HUDEP-2 (cell line): ENCODE measurements at regions not wholly inside any gene's neighbourhood (a gene's known extent, or its start where the extent isn't known, plus 50 kb on each side); places are given as distances from the start of the nearest gene placed in this dataset.

Source experiments
- DNase-seq, 76 experiments: peaks; one replicate each; lab custom pipeline; 2025; ENCODE audit not compliant: unreplicated experiment in 76 of 76; lab: John Stamatoyannopoulos, UW

DNA sequence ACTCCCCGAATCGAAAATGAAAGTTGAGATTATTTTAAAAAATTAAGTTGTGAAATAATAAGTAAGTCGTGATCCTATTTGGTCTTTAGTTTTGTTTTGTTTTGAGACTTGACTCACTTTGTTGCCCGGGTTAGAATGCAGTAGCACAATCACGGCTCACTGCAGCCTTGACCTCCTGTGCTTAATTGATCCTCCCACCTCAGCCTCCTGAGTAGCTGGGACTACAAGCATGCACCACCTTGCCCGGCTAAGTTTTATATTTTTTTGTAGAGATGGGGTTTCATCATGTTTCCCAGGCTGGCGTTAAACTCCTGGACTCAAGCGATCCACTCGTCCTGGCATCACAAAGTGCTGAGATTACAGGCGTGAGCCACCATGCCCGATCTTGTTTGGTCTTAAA, 326.2 kb downstream of the MYCN start:
- no peak for DNase-seq

DNA sequence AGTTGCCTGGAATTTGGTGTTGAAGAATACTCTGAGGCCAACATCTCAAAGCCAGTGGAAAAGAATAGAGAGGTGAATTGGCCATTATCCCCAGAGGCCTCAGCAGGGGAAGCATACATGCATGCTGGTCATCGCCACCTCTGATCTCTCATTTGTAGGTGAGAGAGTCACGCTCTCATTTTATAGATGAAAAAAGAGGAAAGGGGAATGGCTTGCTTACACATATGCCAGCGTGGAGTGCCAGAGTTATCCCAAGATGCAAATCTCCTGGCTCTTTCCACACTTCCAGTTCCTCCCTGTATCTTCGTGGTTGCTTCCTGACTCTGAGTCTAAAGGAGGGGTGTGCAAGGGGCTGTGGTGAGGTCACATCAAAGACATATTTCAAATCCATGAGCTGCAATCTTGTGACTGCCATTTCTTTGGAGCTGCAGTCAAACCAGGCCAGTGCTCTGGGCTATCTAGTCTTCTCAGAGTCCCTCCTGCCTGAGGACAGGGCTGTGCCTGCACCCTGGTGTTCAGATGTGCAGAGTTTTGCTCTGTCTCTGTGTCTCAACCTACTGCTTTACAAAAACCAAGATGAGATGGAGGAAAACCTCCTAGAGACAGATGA, 324.7 kb downstream of the MYCN start:
- DNase-seq: no peak

DNA sequence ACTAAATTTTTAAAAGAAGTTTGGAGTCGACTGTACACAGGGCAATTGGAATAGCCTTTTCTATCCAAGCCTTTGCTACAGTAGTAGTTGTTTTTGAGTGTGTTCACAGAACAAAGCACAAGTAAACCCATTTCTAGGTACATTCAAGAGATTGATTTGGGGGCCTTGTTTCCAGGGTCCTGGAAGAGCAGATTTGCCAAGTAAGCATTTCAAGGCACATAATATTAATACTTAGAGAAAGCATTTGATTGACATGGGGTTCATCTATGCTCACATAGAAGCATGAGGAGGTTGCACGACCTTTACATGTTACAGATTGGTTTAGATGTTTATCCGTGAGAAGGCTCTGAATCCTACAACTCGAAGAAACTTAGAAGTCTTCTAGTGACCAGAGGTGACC, 324.1 kb downstream of the MYCN start:
- no peak for DNase-seq

DNA sequence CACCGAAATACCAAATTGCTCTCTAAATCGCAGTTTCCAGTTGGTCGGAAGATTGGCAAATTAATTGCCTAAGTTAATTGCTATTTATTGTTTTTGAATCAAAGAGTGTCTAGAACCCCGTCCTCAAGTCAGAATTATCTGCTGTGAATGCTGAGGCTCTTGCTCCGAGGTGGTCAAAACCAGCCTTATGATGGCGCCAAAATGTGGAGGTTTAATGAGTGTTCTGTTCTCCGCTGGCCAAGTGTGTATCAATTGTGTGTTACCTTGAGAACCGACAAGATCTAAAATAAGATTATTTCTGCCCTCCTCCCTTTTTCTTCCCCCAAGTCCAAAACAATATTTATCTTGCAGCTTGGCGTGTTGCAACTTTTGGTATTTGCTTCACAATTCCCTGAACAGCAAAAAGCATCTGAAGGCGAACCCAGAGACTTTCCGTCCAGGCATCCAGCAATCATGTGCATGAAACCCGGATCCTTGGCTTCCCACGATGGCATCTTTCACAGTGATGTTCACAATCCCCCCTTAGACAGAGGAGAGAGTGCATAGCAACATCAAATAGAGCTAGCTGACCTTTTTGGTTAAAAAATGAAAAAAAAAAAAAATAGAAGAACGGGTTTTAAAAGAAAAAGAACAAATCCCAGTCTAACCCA, 323.0 kb downstream of the MYCN start:
- DNase-seq: no peak

DNA sequence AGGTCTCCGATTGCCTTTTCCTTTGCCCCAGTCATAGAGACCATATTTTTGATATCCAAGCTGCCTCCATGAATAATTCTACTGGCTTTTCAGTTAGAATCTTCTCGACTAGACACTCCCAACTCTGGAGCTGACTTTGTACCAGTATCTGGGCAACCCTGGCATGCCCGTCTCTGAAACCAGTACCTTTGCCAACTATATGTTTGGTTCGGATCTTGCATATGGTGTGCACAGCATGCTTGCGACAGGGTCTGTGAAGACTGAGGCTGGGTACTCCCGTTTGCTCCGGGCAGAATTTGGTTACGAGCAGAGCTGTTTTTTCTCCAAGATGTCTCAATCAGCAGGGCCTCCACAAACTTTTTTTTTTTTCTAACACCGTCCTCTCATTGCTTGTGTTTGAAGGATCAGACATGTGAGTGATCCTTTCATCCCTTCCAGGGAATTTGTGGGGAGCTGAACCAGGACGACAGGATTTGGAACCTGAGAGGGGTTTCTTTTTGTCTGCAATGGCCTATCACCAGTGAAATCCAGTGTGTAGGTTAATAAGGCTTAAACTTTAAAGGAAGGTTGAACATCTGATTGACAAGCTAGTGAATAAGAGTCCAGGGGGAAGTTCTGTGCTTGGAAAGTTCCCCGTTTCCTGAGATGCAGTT, 322.3 kb downstream of the MYCN start:
- DNase-seq: no peak

DNA sequence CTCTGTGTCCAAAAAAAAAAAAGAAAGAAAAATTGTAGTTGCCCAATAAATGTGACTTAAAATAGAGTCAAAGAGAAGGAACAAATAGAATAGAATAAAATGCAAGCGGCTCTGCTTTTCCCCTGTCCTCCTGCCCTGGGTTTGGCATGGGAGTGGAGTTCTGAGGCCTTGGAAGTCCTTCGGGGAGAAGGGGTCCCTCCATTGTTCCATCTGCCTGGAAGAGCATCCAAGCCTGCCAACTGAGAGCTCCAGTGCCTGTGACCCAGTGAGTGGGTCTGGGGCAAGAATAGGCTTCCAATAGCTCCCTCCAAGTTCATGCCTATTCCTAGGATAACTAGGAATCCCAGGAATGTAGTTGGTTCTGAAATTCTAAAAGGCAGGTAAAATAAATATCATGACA, 321.4 kb downstream of the MYCN start:
- DNase-seq: no peak

DNA sequence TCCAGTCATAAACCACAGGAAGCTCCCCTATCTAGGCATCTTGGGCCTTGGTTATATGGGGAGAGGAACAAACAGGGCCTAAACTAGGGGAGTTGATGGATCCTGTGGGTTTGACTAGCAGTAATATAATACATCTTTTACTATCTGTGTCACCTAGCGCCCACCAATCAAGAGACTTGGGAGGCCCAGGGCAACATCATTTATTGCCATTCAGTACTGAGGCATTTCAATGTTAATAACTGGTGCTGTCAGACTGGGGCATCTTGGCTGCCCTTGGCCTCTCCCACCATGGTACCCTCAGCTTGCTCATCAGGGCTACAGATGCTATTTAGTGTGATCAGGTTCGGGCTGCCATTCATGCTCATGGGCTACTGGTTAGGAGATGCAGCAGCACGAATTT, 320.7 kb downstream of the MYCN start:
- no peak for DNase-seq

DNA sequence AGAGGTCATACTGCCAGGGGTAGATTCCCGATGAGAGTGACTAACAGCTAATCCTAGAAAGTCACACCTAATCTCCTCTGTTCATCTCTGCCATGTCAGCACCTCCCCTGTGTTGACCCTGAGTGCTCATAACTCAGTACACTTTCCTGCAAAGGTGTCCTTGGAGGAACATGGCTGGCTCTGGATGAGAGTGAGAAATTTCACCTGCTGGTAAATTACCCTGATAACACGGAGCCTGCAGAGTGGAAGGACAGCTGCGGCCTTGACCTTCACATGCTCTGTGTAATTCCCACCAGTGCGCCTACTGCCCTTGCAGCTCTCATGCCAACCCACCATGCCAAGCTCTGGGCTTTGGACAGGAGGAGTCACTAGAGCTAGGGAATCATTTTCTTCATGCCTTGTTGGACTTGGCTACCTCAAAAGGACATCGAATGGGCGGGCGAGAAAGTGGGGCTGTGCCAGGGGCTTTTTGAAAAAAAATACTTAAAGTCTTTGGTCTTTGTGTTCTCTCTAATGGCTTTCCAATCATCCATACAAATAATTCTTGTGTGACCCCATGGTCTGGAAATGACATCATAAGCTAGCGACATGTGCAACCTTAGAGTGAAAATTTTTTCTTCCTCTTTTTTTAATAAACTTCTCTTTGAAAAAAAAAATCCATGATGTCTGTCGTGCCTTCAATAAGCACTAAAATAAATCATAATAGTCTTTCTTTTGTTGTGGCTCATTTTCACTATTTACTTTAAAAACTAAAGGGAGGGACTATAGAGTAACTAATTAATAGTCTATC, 319.9 kb downstream of the MYCN start:
- no peak for DNase-seq

DNA sequence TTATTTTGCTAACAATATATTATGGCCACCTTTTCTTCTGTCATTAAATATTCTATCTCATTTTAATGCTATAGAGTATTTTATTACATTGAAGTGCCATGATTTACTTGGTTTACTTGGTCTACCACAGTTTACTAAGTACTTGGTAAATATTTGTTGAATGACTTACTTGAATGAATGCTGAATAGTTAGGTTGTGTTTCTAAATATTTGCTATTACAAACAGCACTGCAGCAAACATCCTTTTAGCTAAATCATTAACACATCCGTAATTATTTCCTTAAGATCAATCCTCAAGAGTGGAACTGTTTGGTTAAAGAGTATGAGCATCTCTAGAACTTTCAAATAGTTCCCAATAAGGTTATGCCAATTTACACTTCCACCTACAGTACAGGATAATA, 318.7 kb downstream of the MYCN start:
- no peak for DNase-seq

DNA sequence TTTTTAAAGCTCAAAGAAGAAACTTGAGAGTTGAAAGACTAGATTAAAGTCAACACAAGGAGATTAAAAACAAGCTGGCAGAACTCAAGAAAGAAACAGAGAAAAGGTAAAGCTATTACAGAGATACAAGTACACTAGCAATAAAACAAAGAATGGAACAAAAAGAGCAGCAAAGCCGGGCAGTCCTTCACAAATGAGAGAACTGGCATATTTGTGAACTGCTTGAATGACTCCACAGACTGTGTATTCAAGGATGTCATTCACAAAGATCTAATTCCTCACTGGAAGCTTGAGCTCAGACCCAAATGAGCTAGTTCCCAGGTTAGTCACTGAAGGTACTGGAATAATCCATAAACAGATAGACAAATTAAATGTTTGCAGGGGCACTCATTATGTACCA, 318.0 kb downstream of the MYCN start:
- no peak for DNase-seq

DNA sequence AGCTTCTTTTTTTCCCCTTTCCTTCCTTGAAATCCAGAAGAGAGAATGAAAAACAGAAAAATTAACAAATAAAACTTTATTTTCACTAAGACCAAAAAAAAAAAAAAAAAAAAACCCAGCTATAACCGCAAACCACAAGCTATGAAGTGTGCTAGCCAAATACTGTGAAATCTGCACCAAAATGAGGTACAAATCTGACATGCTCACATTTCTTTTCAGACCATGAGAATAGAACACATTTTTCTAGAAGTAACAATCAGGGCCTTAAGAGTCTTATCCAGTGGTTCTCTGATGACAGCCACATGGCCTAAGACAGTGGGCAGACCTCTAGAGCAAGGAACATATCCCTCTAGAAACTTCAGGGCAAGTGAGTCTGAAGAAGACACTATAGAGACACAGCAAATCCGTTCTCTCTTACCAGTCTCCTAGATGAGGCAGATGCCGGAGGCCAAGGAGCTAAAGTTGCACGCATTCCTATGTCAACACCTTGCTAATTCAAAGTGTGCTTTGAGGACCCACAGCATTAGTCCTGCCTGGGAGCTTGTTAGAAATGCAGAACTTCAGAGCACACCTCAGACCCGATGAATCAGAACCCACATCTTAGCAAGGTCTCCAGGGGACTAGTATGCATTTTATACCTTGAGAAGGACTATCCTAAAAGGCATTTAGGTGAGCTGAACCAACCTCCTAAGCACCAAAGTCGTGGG, 317.1 kb downstream of the MYCN start:
- DNase-seq: no peak

DNA sequence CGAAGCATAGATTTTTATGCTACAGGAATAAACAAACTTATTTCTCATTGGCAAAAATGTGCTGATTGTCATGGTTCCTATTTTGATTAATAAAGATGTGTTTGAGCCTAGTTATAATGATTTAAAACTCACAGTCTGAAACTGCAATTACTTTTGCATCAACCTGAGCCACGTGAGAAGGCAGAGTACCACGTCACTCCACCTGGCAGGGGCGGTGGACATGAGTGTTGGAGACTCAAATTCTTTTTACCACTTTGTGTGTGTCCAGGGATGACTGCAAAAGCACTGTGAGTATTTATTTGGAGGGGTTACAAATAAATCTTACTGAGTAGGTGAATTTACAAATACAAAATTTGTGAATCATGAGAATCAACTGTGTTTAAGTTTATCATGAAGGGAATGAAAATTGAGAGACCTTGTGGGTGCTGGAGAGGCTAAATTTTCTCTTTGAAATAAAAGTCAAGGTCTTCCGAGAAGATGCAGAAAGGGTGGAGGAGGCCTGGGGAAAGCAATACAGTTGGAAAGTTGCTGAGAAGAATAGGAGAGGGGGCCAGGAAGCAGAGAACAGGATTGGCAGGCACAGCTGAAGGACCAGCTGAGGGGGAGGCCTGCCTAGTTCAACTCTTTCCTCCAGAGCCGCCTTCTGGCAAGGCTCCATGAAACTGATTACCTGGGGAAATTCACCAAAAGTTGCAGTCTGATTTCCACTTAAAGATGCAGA, 316.4 kb downstream of the MYCN start:
- DNase-seq: no peak

DNA sequence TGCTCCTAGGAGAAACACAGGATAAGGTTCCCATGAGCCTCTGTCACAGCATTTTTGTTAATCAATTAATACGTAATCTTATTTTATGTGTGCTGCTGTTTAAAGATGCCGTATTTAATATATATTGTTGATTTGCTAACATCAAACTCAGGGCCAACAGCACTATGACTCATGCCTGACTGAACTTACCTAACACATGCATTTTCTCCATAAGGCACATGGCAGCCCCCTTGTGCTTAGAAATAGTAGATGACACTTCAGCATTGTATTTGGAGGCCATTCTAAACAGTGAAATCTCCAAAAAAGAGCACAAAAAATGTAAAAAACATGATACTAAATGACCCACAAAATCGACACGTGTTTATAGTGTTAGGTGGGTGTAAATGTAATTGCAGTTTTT, 314.8 kb downstream of the MYCN start:
- no peak for DNase-seq

DNA sequence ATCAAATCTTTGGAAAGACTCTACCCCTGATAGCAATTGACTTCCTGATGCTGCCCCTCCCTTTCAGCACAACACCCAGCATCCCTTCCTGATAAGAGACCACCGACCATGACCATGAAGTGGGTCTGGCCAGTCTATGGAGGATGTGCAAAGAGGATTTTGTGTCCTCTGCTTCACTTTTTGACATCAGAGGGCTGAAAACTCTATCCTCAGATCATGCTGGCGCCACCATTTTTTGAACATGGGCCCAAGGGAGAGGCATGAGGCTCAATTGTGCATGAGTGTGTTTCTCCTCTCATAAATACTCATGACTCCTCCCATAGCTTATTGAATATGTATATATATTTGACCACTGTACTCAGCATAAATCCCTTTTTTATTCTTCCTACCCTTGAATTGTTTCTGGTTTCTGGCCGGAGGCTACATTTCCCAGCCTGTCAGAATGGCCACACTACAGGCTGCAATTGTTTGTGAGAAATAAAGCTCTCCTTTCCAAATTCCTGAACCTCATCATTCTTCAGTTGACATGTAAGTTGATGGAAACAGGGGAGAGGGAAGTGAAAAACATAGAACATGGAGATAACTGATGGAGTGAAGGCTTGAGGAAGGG, 314.1 kb downstream of the MYCN start:
- DNase-seq: no peak

DNA sequence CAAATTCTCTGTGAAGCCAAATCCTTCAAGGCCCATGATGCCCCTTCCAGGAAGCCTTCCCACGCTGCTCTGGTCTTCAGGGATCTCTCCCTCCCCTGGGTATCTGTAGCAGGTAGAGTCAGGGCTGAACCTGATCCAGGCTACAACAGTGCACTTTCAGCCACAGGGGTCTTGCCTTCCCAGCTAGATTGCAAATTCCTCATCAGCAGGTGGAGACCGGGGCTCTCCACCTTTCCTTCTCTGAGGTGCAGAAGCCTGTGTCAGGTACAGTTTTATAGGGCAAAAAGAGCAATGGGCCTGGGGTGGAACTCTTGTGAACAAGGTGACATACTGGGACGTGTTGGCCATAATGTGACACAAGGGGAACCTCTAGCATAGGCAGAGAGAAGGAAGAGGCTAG, 312.9 kb downstream of the MYCN start:
- DNase-seq: no peak

DNA sequence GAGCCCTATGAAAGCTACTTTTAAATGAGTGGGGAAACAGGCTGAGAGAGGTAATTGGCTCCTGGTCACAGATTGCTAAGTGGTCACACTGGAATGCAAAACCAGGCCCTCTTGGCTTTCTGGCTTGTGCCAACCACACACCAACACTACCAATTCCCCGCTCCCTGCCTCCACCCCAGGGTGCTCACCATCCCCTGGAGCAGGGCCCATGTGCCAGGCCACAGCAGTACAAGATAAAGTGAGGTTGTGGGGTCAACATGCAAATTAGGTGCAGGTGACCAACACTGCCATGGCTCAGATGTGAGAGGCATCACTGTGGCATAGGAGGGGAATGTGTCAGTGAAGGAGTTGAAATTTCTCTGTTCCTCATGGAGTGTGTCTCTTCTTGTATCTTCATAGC, 312.5 kb downstream of the MYCN start:
- DNase-seq: no peak

DNA sequence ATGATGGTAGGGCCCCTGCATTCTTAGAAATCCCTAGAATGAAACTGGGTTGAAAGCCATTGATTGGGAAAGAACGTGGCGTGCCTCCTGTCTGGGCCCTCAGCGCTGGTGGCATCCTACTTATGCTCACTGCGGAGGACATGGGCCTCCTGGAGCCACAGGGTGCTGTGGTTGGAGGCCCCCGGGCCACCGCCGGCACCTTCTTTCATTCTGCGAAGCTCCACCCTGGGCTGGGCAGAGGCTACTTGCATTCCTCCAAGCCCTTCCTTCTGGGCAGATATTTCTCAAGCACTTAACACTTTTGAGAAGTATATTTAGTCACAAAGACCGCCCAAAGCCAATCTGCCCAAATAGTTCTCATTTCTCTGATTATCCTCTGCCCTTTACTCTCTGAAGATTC, 311.9 kb downstream of the MYCN start:
- no peak for DNase-seq

DNA sequence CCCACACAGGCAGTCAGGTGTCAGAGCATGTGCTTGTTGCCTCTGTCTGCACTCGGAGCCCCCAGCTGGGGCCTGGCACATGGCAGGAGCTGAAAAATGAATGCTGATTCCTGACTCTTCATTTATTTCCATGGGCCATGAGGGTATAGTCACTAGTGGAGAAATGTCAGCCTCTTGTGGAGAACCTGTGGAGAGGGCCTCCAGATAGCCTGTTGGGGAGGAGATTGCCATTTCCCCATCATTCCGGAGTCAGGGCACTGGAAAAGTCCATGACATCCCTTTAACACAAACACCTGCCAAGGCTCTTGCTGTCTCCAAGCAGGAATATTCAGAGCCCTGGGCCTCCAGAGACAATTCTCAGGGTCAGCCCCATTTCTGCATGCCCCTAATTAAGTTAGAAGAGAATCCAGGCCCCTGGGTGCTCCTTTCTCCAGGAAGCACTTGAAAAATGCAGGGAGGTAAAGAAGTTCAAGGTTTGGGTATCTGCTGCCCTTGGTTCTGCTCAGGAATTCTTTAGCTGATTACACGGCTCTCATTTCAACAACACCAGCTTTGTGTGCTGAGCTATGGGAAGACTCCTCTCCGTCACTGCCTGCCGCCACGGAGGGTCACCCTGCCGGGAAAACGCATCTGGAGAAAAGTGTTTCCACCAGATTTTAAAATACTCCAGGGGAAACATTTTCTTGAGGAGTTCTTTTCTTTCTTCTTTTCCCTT, 311.3 kb downstream of the MYCN start:
- no peak for DNase-seq

DNA sequence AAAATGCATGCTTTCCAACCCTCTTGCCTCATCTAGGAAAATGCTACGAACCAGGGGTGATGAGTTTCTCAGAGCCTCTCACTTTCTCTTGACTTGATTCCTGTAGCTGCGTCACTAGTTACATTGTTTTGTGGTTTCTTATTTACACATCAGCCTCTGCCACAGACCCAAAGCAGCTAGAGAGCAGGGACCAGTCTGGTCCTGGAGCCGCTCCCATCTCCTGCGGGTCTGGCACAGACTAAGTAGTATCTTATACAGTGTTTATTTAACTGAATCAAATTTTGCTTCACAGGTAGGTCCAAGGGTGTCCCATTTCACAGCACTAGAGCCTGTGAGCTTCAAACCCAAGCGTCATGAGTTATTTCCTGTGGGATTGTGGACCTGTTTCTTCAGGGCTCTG, 310.5 kb downstream of the MYCN start:
- no peak for DNase-seq
